ENCODE measurements at regions not wholly inside any gene's neighbourhood (a gene's known extent, or its start where the extent isn't known, plus 50 kb on each side); places are given as distances from the start of the nearest gene placed in this dataset.

GRCh38 chr1:195462152-195462551 lies 1146.1 kb downstream of the KCNT2 start:
- H3K4me1 ChIP-seq (ENCODE audit: control insufficient read depth, insufficient read depth, low read length) = no peaks in the 10 kb centered on the region
- WGBS = 83% methylated on average over 2 of the region's 2 CpGs

GRCh38 chr1:195458365-195458764 lies 1149.9 kb downstream of the KCNT2 start:
- no peak overlapping the region for H3K4me3 ChIP-seq (ENCODE audit: low read length)
- ATAC-seq = no peak
- intact Hi-C loops (cut with DNase I) = no loop called here
- H3K27ac ChIP-seq (ENCODE audit: low read length) = no peak overlapping the region
- no peaks in the 10 kb centered on the region for H3K27me3 ChIP-seq (ENCODE audit: control insufficient read depth, insufficient read depth)
- no peak for DNase-seq
- H3K9me3 ChIP-seq (ENCODE audit: control insufficient read depth, low read length) = no peaks in the 10 kb centered on the region
- H3K4me1 ChIP-seq (ENCODE audit: control insufficient read depth, insufficient read depth, low read length) = no peaks in the 10 kb centered on the region

More at GRCh38 chr1:195462152-195462551, 1146.1 kb downstream of the KCNT2 start:
- ATAC-seq = no peak
- intact Hi-C loops (cut with DNase I) = no loop called here
- H3K4me3 ChIP-seq (ENCODE audit: low read length) = no peak overlapping the region
- no peaks in the 10 kb centered on the region for H3K27me3 ChIP-seq (ENCODE audit: control insufficient read depth, insufficient read depth)
- DNase-seq = no peak
- no peaks in the 10 kb centered on the region for H3K9me3 ChIP-seq (ENCODE audit: control insufficient read depth, low read length)
- H3K27ac ChIP-seq (ENCODE audit: low read length) = no peak overlapping the region

- Histone ChIP-seq H3K27ac (ENCODE audit: low read length) (no peak overlapping the region), H3K9me3 (ENCODE audit: control insufficient read depth, low read length) (no peaks in the 10 kb centered on the region), H3K4me3 (ENCODE audit: low read length) (no peak overlapping the region), H3K27me3 (ENCODE audit: control insufficient read depth, insufficient read depth) (no peaks in the 10 kb centered on the region), H3K4me1 (ENCODE audit: control insufficient read depth, insufficient read depth, low read length) (no peaks in the 10 kb centered on the region)
- WGBS = 64% methylated on average over 2 of the region's 2 CpGs
- intact Hi-C loops (cut with DNase I) = no loop called here
- no peak for DNase-seq
- ATAC-seq = no peak
Observed at GRCh38 chr1:195450794-195451193, 1157.4 kb downstream of the KCNT2 start.

GRCh38 chr1:195439661-195440060 lies 1168.6 kb downstream of the KCNT2 start:
- H3K27ac ChIP-seq (ENCODE audit: low read length) = no peak overlapping the region
- ATAC-seq (no peak), DNase-seq (no peak)
- no peaks in the 10 kb centered on the region for H3K9me3 ChIP-seq (ENCODE audit: control insufficient read depth, low read length)
- H3K27me3 ChIP-seq (ENCODE audit: control insufficient read depth, insufficient read depth) = no peaks in the 10 kb centered on the region
- intact Hi-C loops (cut with DNase I) = no loop called here
- WGBS = 70% methylated on average over 2 of the region's 2 CpGs
- H3K4me1 ChIP-seq (ENCODE audit: control insufficient read depth, insufficient read depth, low read length) = no peaks in the 10 kb centered on the region
- no peak overlapping the region for H3K4me3 ChIP-seq (ENCODE audit: low read length)

- intact Hi-C loops (cut with DNase I) = no loop called here
- 68% methylated on average over 4 of the region's 4 CpGs for WGBS
- no peaks in the 10 kb centered on the region for H3K9me3 ChIP-seq (ENCODE audit: control insufficient read depth, low read length)
- no peaks in the 10 kb centered on the region for H3K4me1 ChIP-seq (ENCODE audit: control insufficient read depth, insufficient read depth, low read length)
- DNase-seq (no peak), ATAC-seq (no peak)
- H3K27ac ChIP-seq (ENCODE audit: low read length) = no peak overlapping the region
- H3K27me3 ChIP-seq (ENCODE audit: control insufficient read depth, insufficient read depth) = no peaks in the 10 kb centered on the region
- H3K4me3 ChIP-seq (ENCODE audit: low read length) = no peak overlapping the region
Observed at GRCh38 chr1:195434566-195435203, 1173.6 kb downstream of the KCNT2 start.

- WGBS = 82% methylated on average over 1 of the region's 1 CpG
- intact Hi-C loops (cut with DNase I) = no loop called here
- ATAC-seq (no peak), DNase-seq (no peak)
- Histone ChIP-seq H3K27ac (ENCODE audit: low read length) (no peak overlapping the region), H3K4me1 (ENCODE audit: control insufficient read depth, insufficient read depth, low read length) (no peaks in the 10 kb centered on the region), H3K9me3 (ENCODE audit: control insufficient read depth, low read length) (no peaks in the 10 kb centered on the region), H3K4me3 (ENCODE audit: low read length) (no peak overlapping the region), H3K27me3 (ENCODE audit: control insufficient read depth, insufficient read depth) (no peaks in the 10 kb centered on the region)
Observed at GRCh38 chr1:195430826-195431225, 1177.4 kb downstream of the KCNT2 start.

- ATAC-seq (no peak), DNase-seq (no peak)
- Histone ChIP-seq H3K4me1 (ENCODE audit: control insufficient read depth, insufficient read depth, low read length) (no peaks in the 10 kb centered on the region), H3K27me3 (ENCODE audit: control insufficient read depth, insufficient read depth) (no peaks in the 10 kb centered on the region), H3K9me3 (ENCODE audit: control insufficient read depth, low read length) (no peaks in the 10 kb centered on the region), H3K4me3 (ENCODE audit: low read length) (no peak overlapping the region), H3K27ac (ENCODE audit: low read length) (no peak overlapping the region)
- intact Hi-C loops (cut with DNase I) = no loop called here
- WGBS = 84% methylated on average over 4 of the region's 4 CpGs
Observed at GRCh38 chr1:195428927-195429326, 1179.3 kb downstream of the KCNT2 start.

GRCh38 chr1:195415584-195415983 lies 1192.7 kb downstream of the KCNT2 start:
- 92% methylated on average over 1 of the region's 1 CpG for WGBS
- Histone ChIP-seq H3K9me3 (ENCODE audit: control insufficient read depth, low read length) (no peaks in the 10 kb centered on the region), H3K27ac (ENCODE audit: low read length) (no peak overlapping the region), H3K4me1 (ENCODE audit: control insufficient read depth, insufficient read depth, low read length) (no peaks in the 10 kb centered on the region), H3K4me3 (ENCODE audit: low read length) (no peak overlapping the region), H3K27me3 (ENCODE audit: control insufficient read depth, insufficient read depth) (no peaks in the 10 kb centered on the region)
- DNase-seq (no peak), ATAC-seq (no peak)
- intact Hi-C loops (cut with DNase I) = no loop called here

- intact Hi-C loops (cut with DNase I) = no loop called here
- WGBS = 59% methylated on average over 1 of the region's 1 CpG
- DNase-seq (no peak), ATAC-seq (no peak)
- H3K27me3 ChIP-seq (ENCODE audit: control insufficient read depth, insufficient read depth) = no peaks in the 10 kb centered on the region
- H3K9me3 ChIP-seq (ENCODE audit: control insufficient read depth, low read length) = no peaks in the 10 kb centered on the region
- no peak overlapping the region for H3K4me3 ChIP-seq (ENCODE audit: low read length)
- H3K27ac ChIP-seq (ENCODE audit: low read length) = no peak overlapping the region
- no peaks in the 10 kb centered on the region for H3K4me1 ChIP-seq (ENCODE audit: control insufficient read depth, insufficient read depth, low read length)
Observed at GRCh38 chr1:195394567-195394966, 1213.7 kb downstream of the KCNT2 start.

GRCh38 chr1:195376190-195376589 lies 1232.0 kb downstream of the KCNT2 start:
- Histone ChIP-seq H3K4me3 (ENCODE audit: low read length) (no peak overlapping the region), H3K27me3 (ENCODE audit: control insufficient read depth, insufficient read depth) (no peaks in the 10 kb centered on the region), H3K9me3 (ENCODE audit: control insufficient read depth, low read length) (no peaks in the 10 kb centered on the region), H3K27ac (ENCODE audit: low read length) (no peak overlapping the region), H3K4me1 (ENCODE audit: control insufficient read depth, insufficient read depth, low read length) (no peaks in the 10 kb centered on the region)
- intact Hi-C loops (cut with DNase I) = no loop called here
- DNase-seq (no peak), ATAC-seq (no peak)

- Histone ChIP-seq H3K9me3 (ENCODE audit: control insufficient read depth, low read length) (no peaks in the 10 kb centered on the region), H3K27ac (ENCODE audit: low read length) (no peak overlapping the region), H3K27me3 (ENCODE audit: control insufficient read depth, insufficient read depth) (no peaks in the 10 kb centered on the region), H3K4me1 (ENCODE audit: control insufficient read depth, insufficient read depth, low read length) (no peaks in the 10 kb centered on the region), H3K4me3 (ENCODE audit: low read length) (no peak overlapping the region)
- ATAC-seq = no peak
- 48% methylated on average over 3 of the region's 3 CpGs for WGBS
- no peak for DNase-seq
- intact Hi-C loops (cut with DNase I) = no loop called here
Observed at GRCh38 chr1:195373856-195374255, 1234.4 kb downstream of the KCNT2 start.

GRCh38 chr1:195345149-195345548 lies 1263.1 kb downstream of the KCNT2 start:
- ATAC-seq = no peak
- Histone ChIP-seq H3K4me1 (ENCODE audit: control insufficient read depth, insufficient read depth, low read length) (no peaks in the 10 kb centered on the region), H3K27ac (ENCODE audit: low read length) (no peak overlapping the region), H3K9me3 (ENCODE audit: control insufficient read depth, low read length) (no peaks in the 10 kb centered on the region), H3K4me3 (ENCODE audit: low read length) (no peak overlapping the region), H3K27me3 (ENCODE audit: control insufficient read depth, insufficient read depth) (no peaks in the 10 kb centered on the region)
- intact Hi-C loops (cut with DNase I) = no loop called here
- no peak for DNase-seq
- 56% methylated on average over 8 of the region's 8 CpGs for WGBS
